ENCODE measurements at regions not wholly inside any gene's neighbourhood (a gene's known extent, or its start where the extent isn't known, plus 50 kb on each side); places are given as distances from the start of the nearest gene placed in this dataset.

DNA sequence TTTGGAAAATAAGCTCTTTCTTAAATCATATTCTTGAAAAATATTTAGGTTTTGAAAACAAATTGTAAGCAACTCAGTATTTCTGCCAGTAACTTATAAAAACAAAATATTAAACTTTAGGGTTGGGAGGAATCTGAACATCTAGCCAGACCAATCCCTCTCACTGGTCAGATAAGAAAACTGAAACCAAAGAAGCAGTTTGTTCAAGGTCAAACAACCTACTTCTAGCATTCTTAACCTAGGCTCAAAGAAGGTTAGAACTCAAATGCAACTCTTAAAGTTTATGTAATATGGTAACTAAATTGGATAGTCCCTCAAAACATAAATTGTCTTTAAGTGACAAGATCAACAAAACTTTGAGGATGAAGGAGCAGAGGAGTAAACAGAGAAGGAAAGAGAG, 374.9 kb upstream of the TNC start:
- Histone ChIP-seq H3K36me3 (replicated peaks; ENCODE audit: low read depth, low read length) (no peaks in the 10 kb centered on the region), H3K4me3 (ENCODE audit: low read length) (no peak overlapping the region), H3K79me2 (ENCODE audit: low read length) (no peaks in the 10 kb centered on the region), H3K4me2 (ENCODE audit: low read length) (no peak overlapping the region), H2AFZ (ENCODE audit: low read depth, low read length) (no peak overlapping the region), H3K9ac (ENCODE audit: low read length) (no peak overlapping the region), H3K9me3 (ENCODE audit: insufficient read depth, low read length) (no peaks in the 10 kb centered on the region), H4K20me1 (ENCODE audit: insufficient read depth, low read length) (no peaks in the 10 kb centered on the region), H3K27me3 (ENCODE audit: low read depth, low read length) (no peaks in the 10 kb centered on the region), H3K4me1 (ENCODE audit: low read length) (no peaks in the 10 kb centered on the region), H3K27ac (ENCODE audit: low read length) (no peak overlapping the region)
- TF ChIP-seq, protein P1, sequence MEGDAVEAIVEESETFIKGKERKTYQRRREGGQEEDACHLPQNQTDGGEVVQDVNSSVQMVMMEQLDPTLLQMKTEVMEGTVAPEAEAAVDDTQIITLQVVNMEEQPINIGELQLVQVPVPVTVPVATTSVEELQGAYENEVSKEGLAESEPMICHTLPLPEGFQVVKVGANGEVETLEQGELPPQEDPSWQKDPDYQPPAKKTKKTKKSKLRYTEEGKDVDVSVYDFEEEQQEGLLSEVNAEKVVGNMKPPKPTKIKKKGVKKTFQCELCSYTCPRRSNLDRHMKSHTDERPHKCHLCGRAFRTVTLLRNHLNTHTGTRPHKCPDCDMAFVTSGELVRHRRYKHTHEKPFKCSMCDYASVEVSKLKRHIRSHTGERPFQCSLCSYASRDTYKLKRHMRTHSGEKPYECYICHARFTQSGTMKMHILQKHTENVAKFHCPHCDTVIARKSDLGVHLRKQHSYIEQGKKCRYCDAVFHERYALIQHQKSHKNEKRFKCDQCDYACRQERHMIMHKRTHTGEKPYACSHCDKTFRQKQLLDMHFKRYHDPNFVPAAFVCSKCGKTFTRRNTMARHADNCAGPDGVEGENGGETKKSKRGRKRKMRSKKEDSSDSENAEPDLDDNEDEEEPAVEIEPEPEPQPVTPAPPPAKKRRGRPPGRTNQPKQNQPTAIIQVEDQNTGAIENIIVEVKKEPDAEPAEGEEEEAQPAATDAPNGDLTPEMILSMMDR (IDR thresholded peaks at IDR 0.05; ENCODE audit: low read depth, low read length): no peak
- no peak for TF ChIP-seq EZH2phosphoT487 (IDR thresholded peaks at IDR 0.05; ENCODE audit: low read depth)

DNA sequence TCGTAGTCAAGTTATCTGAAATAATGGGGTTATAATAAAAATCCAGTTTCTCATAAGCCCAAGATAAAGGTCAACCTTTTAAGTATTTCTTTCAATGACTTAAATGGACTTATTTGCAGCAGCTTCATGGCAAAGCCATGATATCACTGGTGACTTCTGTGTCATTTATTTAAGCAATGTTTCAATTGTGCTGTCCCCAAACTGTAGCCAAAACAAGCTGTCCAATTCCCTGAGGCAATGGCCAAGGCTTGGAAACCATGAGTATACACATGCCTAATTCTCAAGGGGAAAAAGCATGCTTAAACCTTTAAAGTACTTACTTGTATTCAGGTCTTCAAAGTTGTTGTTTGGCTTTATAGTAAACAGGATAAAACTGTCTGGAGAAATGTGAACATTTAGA, 376.4 kb upstream of the TNC start:
- H3K79me2 ChIP-seq (ENCODE audit: low read length): no peaks in the 10 kb centered on the region
- H4K20me1 ChIP-seq (ENCODE audit: insufficient read depth, low read length): no peaks in the 10 kb centered on the region
- H3K27me3 ChIP-seq (ENCODE audit: low read depth, low read length): no peaks in the 10 kb centered on the region
- H3K4me2 ChIP-seq (ENCODE audit: low read length): no peak overlapping the region
- no peak for TF ChIP-seq EZH2phosphoT487 (IDR thresholded peaks at IDR 0.05; ENCODE audit: low read depth)
- TF ChIP-seq, protein P1 (IDR thresholded peaks at IDR 0.05; ENCODE audit: low read depth, low read length): no peak
- H3K9ac ChIP-seq (ENCODE audit: low read length): no peak overlapping the region
- no peak overlapping the region for H3K4me3 ChIP-seq (ENCODE audit: low read length)
- H3K36me3 ChIP-seq (replicated peaks; ENCODE audit: low read depth, low read length): no peaks in the 10 kb centered on the region
- no peak overlapping the region for H3K27ac ChIP-seq (ENCODE audit: low read length)
- no peak overlapping the region for H2AFZ ChIP-seq (ENCODE audit: low read depth, low read length)
- no peaks in the 10 kb centered on the region for H3K9me3 ChIP-seq (ENCODE audit: insufficient read depth, low read length)
- H3K4me1 ChIP-seq (ENCODE audit: low read length): no peaks in the 10 kb centered on the region

DNA sequence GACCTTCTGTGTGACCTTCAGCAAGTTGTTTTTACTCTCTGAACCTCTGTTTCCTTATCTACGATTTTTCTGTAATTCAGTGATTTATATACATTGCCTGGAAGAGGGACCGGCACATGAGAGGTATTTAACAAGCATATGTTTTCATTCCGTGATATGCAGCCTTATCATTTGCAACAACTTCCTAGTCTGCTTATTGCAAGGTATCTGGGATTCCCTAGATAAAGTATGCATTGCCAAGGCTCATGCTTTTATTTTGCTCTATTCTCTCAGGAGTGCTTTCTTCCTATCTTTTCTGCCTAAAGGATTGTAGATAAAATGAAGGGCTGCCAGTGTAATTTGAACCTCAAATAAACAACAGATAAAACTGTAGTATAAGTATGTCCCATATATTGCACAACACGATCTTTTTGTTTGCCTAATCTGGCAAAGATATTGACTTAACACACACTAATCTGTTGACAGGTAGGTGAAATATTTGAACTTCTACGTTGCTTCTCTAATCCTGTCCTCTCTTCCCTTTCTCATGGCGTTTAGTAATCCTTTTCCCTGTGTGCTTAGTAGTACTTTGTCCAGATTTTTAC, 377.2 kb upstream of the TNC start:
- Histone ChIP-seq H3K4me1 (ENCODE audit: low read length) (no peaks in the 10 kb centered on the region), H3K9me3 (ENCODE audit: insufficient read depth, low read length) (no peaks in the 10 kb centered on the region), H4K20me1 (ENCODE audit: insufficient read depth, low read length) (no peaks in the 10 kb centered on the region), H3K79me2 (ENCODE audit: low read length) (no peaks in the 10 kb centered on the region), H3K4me3 (ENCODE audit: low read length) (no peak overlapping the region), H3K4me2 (ENCODE audit: low read length) (no peak overlapping the region), H3K9ac (ENCODE audit: low read length) (no peak overlapping the region), H2AFZ (ENCODE audit: low read depth, low read length) (no peak overlapping the region), H3K27me3 (ENCODE audit: low read depth, low read length) (no peaks in the 10 kb centered on the region), H3K36me3 (replicated peaks; ENCODE audit: low read depth, low read length) (no peaks in the 10 kb centered on the region), H3K27ac (ENCODE audit: low read length) (no peak overlapping the region)
- TF ChIP-seq, protein P1 (IDR thresholded peaks at IDR 0.05; ENCODE audit: low read depth, low read length): no peak
- no peak for TF ChIP-seq EZH2phosphoT487 (IDR thresholded peaks at IDR 0.05; ENCODE audit: low read depth)

DNA sequence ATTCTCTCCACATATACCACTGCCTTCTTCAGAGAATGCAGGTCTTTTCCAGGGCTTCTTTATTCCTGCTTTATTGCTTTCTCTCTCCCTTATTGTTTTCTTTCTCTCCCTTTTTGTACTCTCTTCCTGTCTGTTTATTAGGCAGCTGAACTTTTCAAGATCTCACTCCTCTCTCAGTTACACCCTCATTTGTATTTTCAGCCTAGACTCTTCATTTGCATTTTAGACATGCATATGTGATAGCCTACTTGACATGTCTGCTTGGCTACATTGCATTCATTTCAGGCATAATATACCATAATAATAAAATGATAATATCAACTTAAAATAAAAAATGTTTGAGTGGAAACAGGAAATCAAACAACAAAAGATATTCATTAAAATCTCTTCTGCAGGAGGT, 377.9 kb upstream of the TNC start:
- Histone ChIP-seq H2AFZ (ENCODE audit: low read depth, low read length) (no peak overlapping the region), H3K27me3 (ENCODE audit: low read depth, low read length) (no peaks in the 10 kb centered on the region), H3K27ac (ENCODE audit: low read length) (no peak overlapping the region), H3K4me3 (ENCODE audit: low read length) (no peak overlapping the region), H3K36me3 (replicated peaks; ENCODE audit: low read depth, low read length) (no peaks in the 10 kb centered on the region), H3K4me1 (ENCODE audit: low read length) (no peaks in the 10 kb centered on the region), H4K20me1 (ENCODE audit: insufficient read depth, low read length) (no peaks in the 10 kb centered on the region), H3K4me2 (ENCODE audit: low read length) (no peak overlapping the region), H3K79me2 (ENCODE audit: low read length) (no peaks in the 10 kb centered on the region), H3K9ac (ENCODE audit: low read length) (no peak overlapping the region), H3K9me3 (ENCODE audit: insufficient read depth, low read length) (no peaks in the 10 kb centered on the region)
- TF ChIP-seq, protein P1 (IDR thresholded peaks at IDR 0.05; ENCODE audit: low read depth, low read length): no peak
- TF ChIP-seq EZH2phosphoT487 (IDR thresholded peaks at IDR 0.05; ENCODE audit: low read depth): no peak

All from OCI-LY3 (cell line).